MCF 10A (cell line): ENCODE measurements at regions not wholly inside any gene's neighbourhood (a gene's known extent, or its start where the extent isn't known, plus 50 kb on each side); places are given as distances from the start of the nearest gene placed in this dataset.

Source experiments
- BruUV-seq: library from RNA; stranded (reverse); fragments of 400-500 nt; replicated peaks from 2 replicates; lab custom pipeline; 2021; lab: Mats Ljungman, UMichigan
- CTCF ChIA-PET: fragments of 300-600 bp; sonication (Branson Sonifier 250); formaldehyde crosslinking; extraction: SDS; loops from one replicate; lab custom pipeline; 2021; ENCODE audit warnings: antibody characterized with exemption, inconsistent platforms; lab: Yijun Ruan, JAX
- POLR2A ChIA-PET: fragments of 300-600, 350-650 bp; sonication (Branson Sonifier 250); formaldehyde crosslinking; extraction: SDS; loops from one replicate; lab custom pipeline; 2020; ENCODE audit warnings: antibody characterized with exemption, inconsistent platforms; lab: Yijun Ruan, JAX
- DNase-seq: peaks from one replicate; pipeline ENCODE4 v3.0.0-alpha.2; 2018; ENCODE audit not compliant: unreplicated experiment
- H3K27ac Mint-ChIP-seq: one replicate; pipeline ENCODE4 v1.8.0; 2022; ENCODE audit warnings: mild to moderate bottlenecking, low read depth, mixed read lengths; ENCODE audit not compliant: unreplicated experiment
- H3K27me3 Mint-ChIP-seq: one replicate; pipeline ENCODE4 v1.8.0; 2022; ENCODE audit warnings: mixed read lengths; ENCODE audit not compliant: insufficient read depth, unreplicated experiment
- H3K36me3 Mint-ChIP-seq: one replicate; pipeline ENCODE4 v1.8.0; 2022; ENCODE audit warnings: mild to moderate bottlenecking, moderate library complexity, mixed read lengths; ENCODE audit not compliant: insufficient read depth, unreplicated experiment
- H3K4me1 Mint-ChIP-seq: one replicate; pipeline ENCODE4 v1.8.0; 2022; ENCODE audit warnings: mixed read lengths; ENCODE audit not compliant: insufficient read depth, unreplicated experiment
- H3K4me3 Mint-ChIP-seq: one replicate; pipeline ENCODE4 v1.8.0; 2022; ENCODE audit warnings: mild to moderate bottlenecking, moderate library complexity, mixed read lengths; ENCODE audit not compliant: unreplicated experiment
- H3K9me3 Mint-ChIP-seq: one replicate; pipeline ENCODE4 v1.8.0; 2022; ENCODE audit warnings: mixed read lengths; ENCODE audit not compliant: unreplicated experiment
- CTCF ChIP-seq: fragments of 200-600 bp; IDR thresholded peaks from one replicate; pipeline ENCODE4 v1.8.0; 2022; ENCODE audit warnings: antibody characterized with exemption, mild to moderate bottlenecking; ENCODE audit not compliant: unreplicated experiment
- intact Hi-C: fragments of 100-400 bp; cut with micrococcal nuclease; formaldehyde crosslinking; loops from 2 replicates; pipeline ENCODE4 v1.14.1; 2022

- BruUV-seq = no TSS peak
- no peak for TF ChIP-seq CTCF
- Mint-ChIP-seq H3K9me3 (no peaks in the 10 kb centered on the region), H3K27ac (no peak overlapping the region), H3K4me1 (peaks cover 23% of the 10 kb centered on the region), H3K4me3 (no peak overlapping the region), H3K27me3 (no peaks in the 10 kb centered on the region), H3K36me3 (no peaks in the 10 kb centered on the region)
- intact Hi-C loops = no loop called here
- no peak for DNase-seq
- CTCF ChIA-PET = interaction anchor here (2.7 kb wide), 1 partner anchor 10 kb away, joined by 6 read pairs; no protein-coding TSS in a partner anchor
- POLR2A ChIA-PET = interaction anchor here (0.7 kb wide), 1 partner anchor 238 kb away, joined by 3 read pairs; no protein-coding TSS in a partner anchor
Measured at GRCh38 chr10:36021096-36021495, 379.0 kb upstream of the FZD8 start.

GRCh38 chr10:36019749-36020148 is 377.7 kb upstream of the FZD8 start:
- no peak for DNase-seq
- BruUV-seq = no TSS peak
- H3K4me1 Mint-ChIP-seq = peaks cover 23% of the 10 kb centered on the region
- no peaks in the 10 kb centered on the region for H3K27me3 Mint-ChIP-seq
- POLR2A ChIA-PET = no interaction called here
- no peak overlapping the region for H3K4me3 Mint-ChIP-seq
- H3K36me3 Mint-ChIP-seq = no peaks in the 10 kb centered on the region
- H3K9me3 Mint-ChIP-seq = no peaks in the 10 kb centered on the region
- no peak for TF ChIP-seq CTCF
- CTCF ChIA-PET = interaction anchor here (1.0 to 2.7 kb wide), 2 partner anchors 8 to 11 kb away, joined by 3 to 6 read pairs; no protein-coding TSS in a partner anchor
- intact Hi-C loops = no loop called here
- H3K27ac Mint-ChIP-seq = no peak overlapping the region

- Mint-ChIP-seq H3K4me3 (no peak overlapping the region), H3K9me3 (no peaks in the 10 kb centered on the region), H3K27ac (no peak overlapping the region), H3K4me1 (peaks cover 23% of the 10 kb centered on the region), H3K36me3 (no peaks in the 10 kb centered on the region), H3K27me3 (no peaks in the 10 kb centered on the region)
- no peak for DNase-seq
- TF ChIP-seq CTCF = no peak
- intact Hi-C loops = no loop called here
- POLR2A ChIA-PET = no interaction called here
- CTCF ChIA-PET = no interaction called here
- BruUV-seq = no TSS peak
Measured at GRCh38 chr10:36018996-36019395, 376.9 kb upstream of the FZD8 start.

- H3K27ac Mint-ChIP-seq = peak overlapping the region; percentile 7
- POLR2A ChIA-PET = no interaction called here
- intact Hi-C loops = no loop called here
- no TSS peak for BruUV-seq
- peak; percentile 22 for DNase-seq
- no peak overlapping the region for H3K4me3 Mint-ChIP-seq
- H3K27me3 Mint-ChIP-seq = no peaks in the 10 kb centered on the region
- no peaks in the 10 kb centered on the region for H3K36me3 Mint-ChIP-seq
- CTCF ChIA-PET = no interaction called here
- H3K4me1 Mint-ChIP-seq = peaks cover 17% of the 10 kb centered on the region
- no peaks in the 10 kb centered on the region for H3K9me3 Mint-ChIP-seq
- TF ChIP-seq CTCF = no peak
Measured at GRCh38 chr10:36017137-36017536, 375.0 kb upstream of the FZD8 start.
